Right atrium auricular region (tissue), 2 donors: ENCODE measurements at regions not wholly inside any gene's neighbourhood (a gene's known extent, or its start where the extent isn't known, plus 50 kb on each side); places are given as distances from the start of the nearest gene placed in this dataset.

Source experiments
- DNase-seq: peaks from one replicate; pipeline ENCODE4 v3.0.0-alpha.2; 2019; ENCODE audit warnings: low spot score
- H3K27ac ChIP-seq, 2 donors: fragments of 200-600 bp; sonication (generic); 1 replicate in 1 of 2; 2 replicates in 1 of 2; pipeline ENCODE4 v1.5.1; 2016 to 2019
- H3K27me3 ChIP-seq, 2 donors: fragments of 200-600 bp; sonication (generic); one replicate each; pipeline versions ENCODE4 v1.5.1 to v1.6.0; 2017 to 2019
- H3K36me3 ChIP-seq: fragments of 200-600 bp; sonication (generic); one replicate; pipeline ENCODE4 v1.5.1; 2016
- H3K4me1 ChIP-seq, 2 donors: fragments of 200-600 bp; sonication (generic); one replicate each; pipeline versions ENCODE4 v1.5.1 to v1.6.0; 2017 to 2019
- H3K4me3 ChIP-seq, 2 donors: fragments of 200-600 bp; sonication (generic); 1 replicate in 1 of 2; 2 replicates in 1 of 2; pipeline ENCODE4 v1.5.1; 2017 to 2019; ENCODE audit warnings: mild to moderate bottlenecking in 1 of 2, moderate library complexity in 1 of 2
- H3K9me3 ChIP-seq, 2 donors: fragments of 200-600 bp; sonication (generic); one replicate each; pipeline ENCODE4 v1.5.1; 2019
- TF ChIP-seq, protein P1 (sequence below), 2 donors: fragments of 200-600 bp; sonication (generic); IDR thresholded peaks; one replicate each; pipeline ENCODE4 v1.5.1; 2019; ENCODE audit warnings: antibody characterized with exemption in 2 of 2

DNA sequence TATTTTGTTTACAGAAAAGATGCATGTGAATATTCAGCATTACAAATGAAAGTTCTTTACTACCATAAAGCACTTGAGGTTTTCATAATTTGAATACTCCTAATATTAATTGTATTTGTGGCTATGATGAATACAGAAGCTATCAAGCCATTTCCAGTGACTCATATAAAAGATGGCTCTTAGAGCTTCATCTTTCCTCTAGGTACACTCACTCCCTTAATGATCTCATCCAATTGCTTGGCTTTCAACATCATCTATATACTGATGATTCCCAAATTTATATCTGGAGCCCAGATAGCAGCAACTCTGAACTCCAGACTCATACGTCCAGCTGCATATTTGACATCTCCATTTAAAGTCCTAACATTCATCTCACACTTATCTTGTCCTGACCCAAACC is 183.4 kb upstream of the FAM241A start:
- H3K4me1 ChIP-seq, result no peaks in the 10 kb centered on the region
- DNase-seq, result no peak
- no peaks in the 10 kb centered on the region for H3K9me3 ChIP-seq
- TF ChIP-seq, protein P1, sequence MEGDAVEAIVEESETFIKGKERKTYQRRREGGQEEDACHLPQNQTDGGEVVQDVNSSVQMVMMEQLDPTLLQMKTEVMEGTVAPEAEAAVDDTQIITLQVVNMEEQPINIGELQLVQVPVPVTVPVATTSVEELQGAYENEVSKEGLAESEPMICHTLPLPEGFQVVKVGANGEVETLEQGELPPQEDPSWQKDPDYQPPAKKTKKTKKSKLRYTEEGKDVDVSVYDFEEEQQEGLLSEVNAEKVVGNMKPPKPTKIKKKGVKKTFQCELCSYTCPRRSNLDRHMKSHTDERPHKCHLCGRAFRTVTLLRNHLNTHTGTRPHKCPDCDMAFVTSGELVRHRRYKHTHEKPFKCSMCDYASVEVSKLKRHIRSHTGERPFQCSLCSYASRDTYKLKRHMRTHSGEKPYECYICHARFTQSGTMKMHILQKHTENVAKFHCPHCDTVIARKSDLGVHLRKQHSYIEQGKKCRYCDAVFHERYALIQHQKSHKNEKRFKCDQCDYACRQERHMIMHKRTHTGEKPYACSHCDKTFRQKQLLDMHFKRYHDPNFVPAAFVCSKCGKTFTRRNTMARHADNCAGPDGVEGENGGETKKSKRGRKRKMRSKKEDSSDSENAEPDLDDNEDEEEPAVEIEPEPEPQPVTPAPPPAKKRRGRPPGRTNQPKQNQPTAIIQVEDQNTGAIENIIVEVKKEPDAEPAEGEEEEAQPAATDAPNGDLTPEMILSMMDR (IDR thresholded peaks at IDR 0.05), result no peak
- H3K4me3 ChIP-seq, result no peak overlapping the region
- no peaks in the 10 kb centered on the region for H3K36me3 ChIP-seq
- no peak overlapping the region for H3K27ac ChIP-seq
- H3K27me3 ChIP-seq, result no peaks in the 10 kb centered on the region

DNA sequence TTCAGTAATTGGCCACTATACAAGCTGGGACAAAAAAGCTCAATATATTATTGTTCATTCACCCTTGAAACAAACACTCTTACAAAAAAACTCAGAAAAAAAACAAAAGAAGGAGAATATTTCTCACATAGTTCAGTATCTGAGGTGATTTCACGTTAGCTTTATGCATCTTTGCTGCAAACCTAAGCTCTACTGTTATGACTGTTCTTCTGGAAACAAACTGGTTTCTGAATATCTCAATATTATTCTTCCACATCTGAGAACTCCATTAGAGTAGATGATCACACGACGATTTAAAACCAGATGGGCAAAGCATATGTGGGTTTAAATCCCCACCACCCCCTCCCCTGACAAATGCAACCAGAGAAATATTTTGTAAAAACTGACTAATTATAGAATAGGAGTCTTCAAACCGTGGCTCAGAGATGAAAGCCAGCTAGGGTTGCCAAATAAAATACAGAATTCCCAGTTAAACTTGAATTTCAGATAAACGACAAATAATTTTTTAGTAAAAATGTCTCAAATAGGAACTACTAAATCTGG is 182.0 kb upstream of the FAM241A start:
- TF ChIP-seq, protein P1 (IDR thresholded peaks at IDR 0.05), result no peak
- Histone ChIP-seq H3K4me1 (no peaks in the 10 kb centered on the region), H3K27me3 (no peaks in the 10 kb centered on the region), H3K36me3 (no peaks in the 10 kb centered on the region), H3K9me3 (no peaks in the 10 kb centered on the region), H3K27ac (no peak overlapping the region), H3K4me3 (no peak overlapping the region)
- no peak for DNase-seq

DNA sequence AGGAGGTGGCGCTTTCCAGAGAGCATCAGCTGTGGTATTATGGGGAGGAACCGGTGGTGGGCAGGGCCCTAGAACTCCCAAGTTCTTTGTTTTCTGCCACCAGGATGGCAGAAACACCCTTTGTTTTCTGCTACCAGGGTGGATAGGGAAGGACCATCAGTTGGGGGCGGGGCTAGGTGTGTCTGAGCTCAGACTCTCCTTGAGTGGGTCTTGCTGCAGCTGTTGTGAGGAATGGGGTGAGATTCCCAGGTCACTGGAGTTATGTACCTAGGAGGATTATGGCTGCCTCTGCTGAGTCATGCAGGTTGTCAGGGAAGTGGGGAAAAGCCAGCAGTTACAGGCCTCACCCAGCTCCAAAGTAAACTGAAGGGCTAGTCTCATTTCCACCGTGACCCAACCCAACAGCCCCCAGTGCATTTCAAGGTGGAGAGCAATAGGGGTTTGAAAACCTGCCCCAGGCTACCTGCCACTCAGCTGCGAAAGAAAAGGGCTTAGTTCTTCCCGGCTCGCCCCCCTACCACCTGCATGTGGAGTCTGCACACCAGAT is 167.8 kb upstream of the FAM241A start:
- Histone ChIP-seq H3K36me3 (no peaks in the 10 kb centered on the region), H3K27ac (no peak overlapping the region), H3K4me1 (no peaks in the 10 kb centered on the region), H3K9me3 (peaks cover 0 to 6% of the 10 kb centered on the region in 2 donors), H3K4me3 (no peak overlapping the region), H3K27me3 (no peaks in the 10 kb centered on the region)
- TF ChIP-seq, protein P1 (IDR thresholded peaks at IDR 0.05), result no peak
- DNase-seq, result no peak

DNA sequence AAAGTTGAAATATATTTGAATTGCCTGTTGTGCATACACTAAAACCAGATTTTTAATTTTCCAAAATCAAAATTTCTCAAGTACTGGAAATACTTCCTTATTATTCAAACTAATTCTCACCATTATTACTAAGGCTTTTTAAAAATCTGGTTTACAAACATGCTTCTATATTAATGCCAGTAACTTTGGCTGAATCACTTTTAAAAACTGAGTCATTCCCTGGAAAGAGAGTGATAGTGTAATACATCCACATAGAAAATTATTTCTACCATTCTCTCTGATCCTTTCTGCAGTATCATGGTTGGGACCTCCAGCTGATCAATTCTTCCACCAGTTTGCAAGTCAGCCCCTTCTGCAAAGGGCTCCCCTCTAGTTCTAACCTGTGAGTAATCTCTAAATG is 165.3 kb upstream of the FAM241A start:
- Histone ChIP-seq H3K4me3 (no peak overlapping the region), H3K9me3 (peaks cover 0 to 6% of the 10 kb centered on the region in 2 donors), H3K36me3 (no peaks in the 10 kb centered on the region), H3K27ac (no peak overlapping the region), H3K4me1 (no peaks in the 10 kb centered on the region), H3K27me3 (no peaks in the 10 kb centered on the region)
- DNase-seq, result no peak
- TF ChIP-seq, protein P1 (IDR thresholded peaks at IDR 0.05), result no peak

DNA sequence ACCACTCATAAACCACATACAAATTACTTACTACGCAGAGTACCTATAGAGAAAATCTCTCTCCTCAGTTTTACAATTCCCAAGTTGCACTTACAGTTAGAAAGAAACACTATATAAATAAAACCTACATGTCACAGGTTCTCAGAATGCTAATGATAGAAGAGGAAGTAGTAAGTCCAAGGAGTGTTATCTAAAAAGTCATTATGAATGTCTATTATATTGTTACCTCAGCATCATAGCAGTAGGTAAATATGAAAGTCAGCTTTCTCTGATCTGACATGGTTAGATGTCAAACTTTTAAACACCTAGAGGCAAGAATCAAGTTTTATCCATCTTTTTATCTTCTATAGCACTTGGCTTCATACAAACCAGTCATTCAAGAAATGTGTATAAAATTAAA is 163.2 kb upstream of the FAM241A start:
- Histone ChIP-seq H3K36me3 (no peaks in the 10 kb centered on the region), H3K27me3 (no peaks in the 10 kb centered on the region), H3K9me3 (no peaks in the 10 kb centered on the region), H3K27ac (no peak overlapping the region), H3K4me1 (peaks cover 0 to 3% of the 10 kb centered on the region in 2 donors), H3K4me3 (no peak overlapping the region)
- DNase-seq, result no peak
- TF ChIP-seq, protein P1 (IDR thresholded peaks at IDR 0.05), result no peak
